NCI-H460 (cell line): ENCODE measurements at regions not wholly inside any gene's neighbourhood (a gene's known extent, or its start where the extent isn't known, plus 50 kb on each side); places are given as distances from the start of the nearest gene placed in this dataset.

Experiments used
- DNase-seq: peaks from one replicate; pipeline ENCODE4 v3.0.0-alpha.2; 2016; ENCODE audit warnings: low read depth; ENCODE audit errors: extremely low read depth

DNA sequence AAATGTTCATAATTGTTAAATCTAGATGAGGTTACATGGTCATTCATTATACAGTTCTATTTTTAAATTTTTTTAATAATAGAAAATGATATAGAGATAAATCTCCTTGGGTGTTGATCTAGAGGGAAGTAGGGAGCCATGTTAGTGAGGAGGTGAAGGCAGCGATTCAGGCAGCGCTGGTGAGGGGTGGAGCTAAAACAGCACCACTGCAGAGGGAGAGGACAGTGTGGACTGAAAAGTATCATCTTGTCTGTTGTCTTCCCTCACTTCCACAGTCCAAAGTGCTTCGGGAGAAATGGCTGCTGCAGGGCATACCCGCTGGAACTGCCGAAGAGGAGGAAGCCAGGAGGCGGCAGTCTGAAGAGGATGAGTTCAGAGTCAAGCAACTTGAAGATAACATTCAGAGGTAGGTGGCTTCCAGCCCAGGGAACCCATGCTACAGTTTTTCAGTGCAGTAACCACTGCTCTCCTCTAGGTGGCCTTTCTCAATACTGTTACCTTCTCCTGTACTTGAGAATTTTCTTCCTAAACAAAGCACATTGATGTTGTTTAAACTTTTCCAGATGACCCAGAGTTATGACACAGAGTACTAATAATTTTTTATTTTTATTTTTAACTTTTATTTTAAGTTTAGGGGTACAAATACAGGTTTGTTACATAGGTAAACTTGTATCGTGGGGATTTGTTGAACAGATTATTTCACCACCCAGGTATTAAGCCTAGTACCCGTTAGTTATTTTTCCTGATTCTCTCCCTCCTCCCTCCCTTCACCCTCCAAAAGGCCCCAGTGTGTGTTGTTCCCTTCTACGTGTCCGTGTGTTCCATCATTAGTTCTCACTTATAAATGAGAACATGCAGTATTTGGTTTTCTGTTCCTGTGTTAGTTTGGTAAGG, 100.5 kb downstream of the PALM2AKAP2 start:
- peak; percentile 21 for DNase-seq

DNA sequence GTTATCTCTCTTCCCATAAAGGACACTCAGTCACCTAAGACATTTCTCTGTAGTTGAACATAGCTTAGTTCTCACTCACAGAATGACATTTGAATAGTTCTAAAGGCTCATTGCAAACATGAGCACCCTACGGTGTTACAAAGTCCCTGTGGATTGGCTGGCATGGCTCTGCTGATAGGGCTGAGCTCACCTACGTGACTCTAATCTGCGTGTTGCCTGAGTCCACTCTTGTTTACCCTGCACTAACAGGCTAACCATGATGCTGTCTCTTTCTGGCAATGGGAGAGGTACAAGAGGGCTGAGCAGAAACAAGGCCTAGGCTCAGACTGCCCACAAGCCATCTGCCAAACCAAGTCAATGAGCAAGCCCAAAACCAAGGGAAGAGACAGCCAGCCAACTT, 103.6 kb downstream of the PALM2AKAP2 start:
- DNase-seq = no peak

DNA sequence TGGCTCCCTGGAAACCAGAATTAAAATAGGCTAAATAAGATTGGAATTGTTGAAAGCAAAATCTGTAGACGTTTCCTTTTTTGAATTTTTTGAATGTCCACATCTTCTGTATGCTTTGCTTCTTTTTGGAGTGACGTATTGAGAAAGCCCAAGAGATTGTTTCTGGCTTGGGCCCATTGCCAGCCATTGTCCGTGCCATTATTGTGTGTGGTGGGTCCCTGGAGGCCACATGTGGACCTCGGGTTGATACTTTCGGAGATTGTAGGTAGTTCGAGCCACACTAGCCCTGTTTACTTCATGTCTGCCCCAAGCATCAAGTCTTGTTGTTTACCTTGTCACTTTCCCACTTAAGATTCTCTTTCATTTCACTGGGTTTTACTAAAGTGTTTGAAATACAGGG, 106.0 kb downstream of the PALM2AKAP2 start:
- no peak for DNase-seq

DNA sequence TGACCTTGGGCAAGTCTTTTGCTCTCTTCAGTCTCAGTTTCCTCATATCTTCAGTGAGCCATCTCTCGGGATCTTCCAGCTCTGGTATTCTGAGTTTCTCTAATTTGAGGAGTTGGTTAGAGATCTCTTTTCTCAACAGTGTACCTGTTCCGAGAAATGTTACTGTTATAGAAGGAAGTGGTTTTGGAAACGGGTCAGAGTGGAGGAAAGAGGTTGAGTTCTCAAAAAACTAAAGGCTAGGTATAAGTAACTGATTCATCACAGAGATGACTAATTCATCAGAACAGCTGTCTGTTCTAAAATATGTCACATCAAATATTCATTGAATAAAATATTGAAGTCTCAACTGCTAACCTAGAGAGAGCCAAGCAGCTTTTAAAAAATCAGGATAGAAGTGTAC, 106.6 kb downstream of the PALM2AKAP2 start:
- no peak for DNase-seq

DNA sequence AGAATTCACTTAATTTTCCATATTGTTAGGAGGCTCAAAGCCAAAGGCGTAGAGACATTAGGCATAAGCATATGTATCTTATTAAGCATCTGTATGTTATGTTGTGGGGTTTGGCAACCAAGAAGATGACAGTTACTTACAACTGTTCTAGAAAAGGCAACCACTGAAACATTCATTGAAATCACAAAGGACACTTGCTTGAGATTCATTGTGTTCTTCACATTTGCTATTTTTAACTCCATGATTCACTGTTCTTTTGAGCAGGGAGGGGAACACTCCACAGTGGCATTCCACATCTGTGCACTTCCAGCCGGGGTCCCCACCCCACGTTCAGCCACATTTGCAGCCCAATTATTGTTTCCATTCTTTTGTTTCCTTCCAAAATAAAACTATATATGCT, 107.1 kb downstream of the PALM2AKAP2 start:
- no peak for DNase-seq

DNA sequence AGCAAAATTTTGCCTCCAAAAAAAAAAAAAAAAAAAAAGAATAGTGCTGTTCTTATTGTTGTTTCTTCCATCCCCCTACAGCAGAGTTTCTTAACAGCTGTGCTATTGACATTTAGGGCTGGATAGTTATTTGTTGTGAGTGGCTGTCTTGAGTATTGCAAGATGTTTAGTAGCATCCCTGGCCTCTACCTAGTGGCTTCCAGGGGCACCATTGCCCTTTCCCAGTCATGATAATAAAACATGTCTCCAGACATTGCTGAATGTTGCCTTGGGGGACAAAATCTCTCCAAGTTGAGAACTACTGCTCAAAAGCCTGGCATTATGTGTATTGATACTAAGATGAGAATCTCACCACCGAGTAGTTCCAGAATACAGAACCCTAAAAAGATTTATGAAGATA, 108.7 kb downstream of the PALM2AKAP2 start:
- DNase-seq = no peak

DNA sequence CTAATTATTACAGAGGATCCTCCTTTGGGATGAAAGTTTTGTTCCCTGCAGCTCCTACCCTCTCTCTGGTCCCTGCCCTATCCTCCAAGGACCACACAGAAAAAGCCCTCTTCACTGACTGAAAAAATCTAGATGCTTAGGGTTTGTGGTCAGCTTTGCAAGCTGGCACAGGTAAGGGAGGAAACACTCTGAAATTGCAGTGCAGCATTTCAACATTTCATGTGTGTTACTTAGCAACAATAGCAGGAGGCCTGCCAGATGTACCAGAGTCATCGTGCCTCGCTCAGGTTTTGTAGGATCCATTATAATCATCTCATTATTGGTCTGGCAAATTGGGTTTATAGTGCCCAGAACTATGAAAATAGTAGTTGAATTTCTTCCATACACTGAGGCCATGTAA, 109.5 kb downstream of the PALM2AKAP2 start:
- no peak for DNase-seq

DNA sequence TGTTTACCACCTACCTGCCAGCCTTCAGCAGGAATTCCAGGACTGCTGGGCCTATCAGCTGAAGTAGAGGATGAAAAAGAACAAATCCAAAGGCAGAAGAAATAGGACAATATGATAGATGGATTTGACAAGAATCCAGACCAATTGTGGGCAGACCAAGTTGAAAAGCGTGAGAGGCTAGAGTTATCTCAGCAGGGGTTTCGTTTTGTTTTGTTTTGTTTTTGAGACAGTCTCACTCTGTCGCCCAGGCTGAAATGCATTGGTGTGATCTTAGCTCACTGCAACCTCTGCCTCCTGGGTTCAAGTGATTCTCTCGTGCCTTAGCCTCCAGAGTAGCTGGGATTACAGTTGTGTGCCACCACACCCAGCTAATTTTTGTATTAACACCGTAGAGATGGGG, 113.2 kb downstream of the PALM2AKAP2 start:
- DNase-seq = no peak

DNA sequence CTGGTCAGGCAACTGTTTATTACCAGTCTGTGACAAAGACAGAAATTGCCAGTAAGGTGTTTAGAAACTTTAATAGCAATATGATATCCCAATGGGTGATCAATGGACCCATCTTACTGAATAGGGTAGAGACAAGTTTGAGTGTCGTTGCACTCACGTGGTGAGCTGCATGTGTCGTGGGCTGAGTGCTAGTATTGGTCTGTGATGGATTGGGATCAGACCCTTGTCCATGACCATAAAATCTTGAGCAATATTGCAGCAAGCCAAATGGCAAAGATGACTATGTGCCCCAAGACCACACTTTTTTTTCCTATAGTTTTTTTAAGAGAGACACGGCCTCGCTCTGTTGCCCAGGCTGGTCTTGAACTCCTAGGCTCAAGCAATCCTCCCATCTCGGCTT, 114.5 kb downstream of the PALM2AKAP2 start:
- DNase-seq = no peak

DNA sequence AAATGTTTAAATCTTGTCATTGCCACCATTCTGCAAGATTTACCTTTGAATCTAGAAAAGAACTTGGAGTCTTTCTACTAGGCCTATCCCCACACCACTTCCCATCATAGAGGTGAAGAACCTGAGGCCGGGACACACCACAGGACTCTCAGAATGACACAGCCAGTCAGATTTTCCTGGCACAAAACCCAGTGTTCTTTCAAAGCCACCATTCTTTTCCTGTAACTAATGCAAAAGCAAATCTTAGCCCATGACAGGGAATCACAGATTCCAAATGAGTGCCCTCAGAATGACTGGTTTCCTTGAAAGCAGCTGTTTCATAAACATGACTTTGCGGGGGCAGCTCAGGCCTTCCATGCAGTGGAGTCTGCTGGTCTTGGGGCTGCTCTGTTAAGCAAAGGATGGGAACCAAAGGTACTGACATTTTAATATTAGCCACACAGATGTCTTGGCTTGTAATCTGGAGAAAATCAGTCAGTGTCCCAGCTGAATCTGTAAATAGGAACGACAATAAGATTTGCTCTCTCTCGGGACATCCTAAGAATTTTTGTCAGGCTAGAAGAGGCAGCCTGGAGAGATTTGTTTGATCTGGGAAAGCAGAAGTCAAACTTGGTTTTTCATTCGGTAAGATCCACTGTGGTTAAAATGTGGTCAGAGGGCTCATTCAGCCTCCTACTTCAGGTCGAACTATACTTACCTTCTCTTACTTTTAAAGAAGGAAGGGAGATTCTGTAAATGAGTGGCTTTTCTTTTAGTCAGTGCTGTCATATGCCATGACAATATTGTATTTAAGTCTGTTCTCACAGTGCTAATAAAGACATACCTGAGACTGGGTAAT, 115.1 kb downstream of the PALM2AKAP2 start:
- no peak for DNase-seq

DNA sequence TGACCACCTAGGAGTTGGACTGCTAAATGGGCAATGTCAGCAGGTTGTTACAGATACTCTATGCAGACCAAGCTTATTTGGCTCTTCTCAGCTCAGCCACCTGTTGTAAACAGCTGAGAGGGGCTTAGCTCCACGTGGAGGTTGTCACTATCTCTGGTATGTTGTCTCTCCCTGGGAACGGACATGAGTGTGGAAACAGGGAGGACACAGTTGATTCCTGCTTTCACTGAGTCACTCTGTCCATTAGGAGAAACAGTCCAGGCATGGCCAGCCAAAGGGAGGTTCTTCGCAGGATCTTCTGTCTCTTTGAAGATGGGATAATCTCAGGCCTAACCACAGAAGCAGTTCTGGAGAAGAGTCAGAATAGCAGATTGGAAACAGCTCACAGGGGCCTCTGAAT, 121.2 kb downstream of the PALM2AKAP2 start:
- DNase-seq = no peak

DNA sequence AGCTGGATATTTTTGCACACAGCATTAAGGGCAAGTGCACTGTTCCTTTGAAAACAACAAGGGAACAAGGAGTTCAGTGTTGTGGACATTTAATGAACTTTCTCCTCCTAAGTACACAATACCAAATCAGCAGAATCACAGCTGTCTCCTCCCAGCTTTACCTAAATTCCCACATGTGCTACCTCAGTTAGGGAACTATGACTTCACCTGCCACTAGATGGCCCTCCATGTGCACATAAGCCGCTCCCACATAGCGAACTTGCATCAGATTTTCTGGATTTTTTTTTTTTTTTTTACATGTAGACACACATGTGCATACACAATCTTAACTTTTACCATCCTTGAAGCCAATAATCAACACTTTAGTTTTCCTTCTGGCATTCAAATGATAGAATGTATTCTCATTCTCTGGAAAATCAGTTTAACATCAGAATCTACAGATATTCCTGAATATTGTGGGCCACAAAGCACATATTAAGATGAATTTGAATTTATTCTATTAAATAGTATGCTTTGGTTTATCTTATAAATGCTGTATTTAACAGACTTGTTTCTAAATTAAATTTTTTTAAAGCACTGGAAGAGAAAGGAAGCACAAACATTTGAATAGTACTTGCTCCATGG, 123.6 kb downstream of the PALM2AKAP2 start:
- DNase-seq = peak; percentile 72

DNA sequence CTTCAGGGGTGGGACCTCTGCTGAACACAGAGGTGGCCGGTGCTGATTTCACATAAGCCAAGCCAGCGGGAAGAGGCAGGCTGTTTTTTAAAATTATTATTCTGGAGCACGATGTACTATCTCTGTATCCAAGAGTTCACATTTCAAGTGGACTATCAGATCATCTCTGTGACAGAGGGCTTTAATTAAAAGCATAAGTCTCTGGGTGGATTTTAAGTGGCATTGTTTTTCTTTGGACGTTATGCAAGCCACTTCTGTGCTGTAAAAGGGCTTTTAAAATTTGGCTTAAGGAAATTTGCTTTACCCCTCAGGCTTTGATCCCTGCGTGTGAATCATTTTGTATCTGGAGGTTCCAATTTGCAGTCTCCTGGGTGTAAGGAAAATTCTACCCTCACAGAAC, 124.7 kb downstream of the PALM2AKAP2 start:
- DNase-seq = no peak

DNA sequence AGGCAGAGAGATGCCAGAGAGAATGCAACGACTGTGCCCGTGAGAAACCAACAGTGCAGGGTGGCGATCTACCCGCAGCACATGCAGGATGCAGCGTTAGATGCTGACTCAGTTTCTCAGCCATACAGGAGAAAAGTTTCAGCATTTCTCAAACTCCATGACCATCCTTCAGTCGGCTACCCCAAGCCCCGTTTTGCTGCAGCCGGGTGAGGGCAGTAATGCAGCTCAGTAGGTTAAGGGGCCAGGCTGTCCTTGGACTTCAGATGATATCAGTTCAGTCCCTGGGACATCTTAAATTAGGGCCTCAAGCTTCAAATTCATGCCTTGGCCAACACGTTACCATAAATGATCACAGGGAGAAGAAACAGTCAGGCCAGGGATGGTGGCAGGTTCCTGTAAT, 125.5 kb downstream of the PALM2AKAP2 start:
- no peak for DNase-seq

DNA sequence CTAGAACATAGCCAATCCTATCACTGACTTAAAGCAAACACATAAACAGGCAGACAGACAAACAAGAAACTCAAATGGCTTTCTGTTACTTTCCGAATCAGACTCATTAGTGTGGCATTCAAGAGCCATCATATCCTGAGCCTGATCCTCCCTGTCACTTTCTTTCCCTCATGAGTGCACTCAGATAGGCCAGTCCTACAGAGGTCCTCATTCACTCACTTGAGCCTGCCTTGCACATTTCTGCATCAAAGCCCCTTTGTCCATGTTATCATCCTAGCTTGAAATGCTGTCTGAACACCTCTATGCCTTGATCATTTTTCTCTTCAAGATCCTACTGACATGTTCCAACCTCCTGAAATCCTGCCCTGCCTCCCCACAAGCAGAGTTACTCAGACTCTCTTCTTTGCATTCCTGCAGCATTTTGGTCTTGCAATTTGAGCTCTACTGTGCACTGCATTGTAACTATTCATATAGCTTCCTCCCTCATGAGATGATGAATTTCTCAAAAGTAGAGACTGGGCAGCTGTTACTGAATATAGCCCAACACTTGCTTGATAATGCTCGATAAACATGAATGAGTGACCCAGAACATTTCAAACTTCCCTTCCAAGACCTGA, 126.9 kb downstream of the PALM2AKAP2 start:
- no peak for DNase-seq

DNA sequence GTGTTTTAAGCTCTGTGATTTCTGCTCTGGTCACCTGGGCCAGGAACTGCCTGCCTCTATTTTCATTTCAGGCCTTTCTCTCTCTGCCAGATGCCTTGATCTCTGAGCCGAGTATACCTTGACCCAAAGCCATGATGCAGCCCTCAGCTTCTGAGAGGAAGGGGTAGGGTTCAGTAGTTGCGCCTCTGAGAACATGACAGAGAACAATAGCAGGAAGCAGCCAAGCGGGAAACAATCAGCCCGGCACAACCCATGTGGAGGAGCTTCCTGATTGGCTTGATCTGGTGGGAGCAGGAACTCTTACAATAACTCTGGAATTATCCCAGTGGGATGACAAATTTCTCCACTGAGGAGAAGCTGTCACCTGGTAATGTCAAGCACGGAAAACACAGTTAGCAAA, 127.4 kb downstream of the PALM2AKAP2 start:
- no peak for DNase-seq

DNA sequence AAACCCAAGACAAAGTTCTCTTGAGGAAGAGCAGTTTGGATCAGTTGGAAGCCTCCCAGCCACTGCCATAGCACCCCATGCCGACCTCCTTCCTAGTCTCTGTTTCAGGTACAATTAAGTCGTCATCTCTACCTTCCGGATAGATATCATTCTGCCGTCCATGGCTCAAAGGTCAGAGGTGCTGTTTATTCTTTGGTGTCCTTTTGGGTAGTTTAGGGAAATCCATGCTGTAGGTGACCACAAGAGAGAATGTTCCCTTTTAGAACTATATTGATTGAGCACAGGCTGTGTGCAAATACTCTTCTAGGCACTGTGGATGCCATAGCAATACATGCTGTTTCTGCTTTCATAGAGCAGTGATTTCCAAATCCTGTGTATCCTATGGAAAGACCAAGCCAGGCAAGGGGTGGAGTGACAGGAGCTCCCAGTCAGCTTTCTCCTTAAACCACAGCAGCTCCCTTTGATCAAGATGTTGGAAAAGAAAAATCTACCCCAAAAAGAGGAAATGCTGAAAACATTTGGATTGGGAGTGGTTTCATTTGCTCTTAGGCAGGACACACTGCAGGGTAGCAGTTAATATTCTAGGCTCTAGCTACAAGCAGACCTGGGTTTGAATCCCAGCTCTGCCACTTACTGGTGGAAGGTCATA, 127.9 kb downstream of the PALM2AKAP2 start:
- DNase-seq = no peak

DNA sequence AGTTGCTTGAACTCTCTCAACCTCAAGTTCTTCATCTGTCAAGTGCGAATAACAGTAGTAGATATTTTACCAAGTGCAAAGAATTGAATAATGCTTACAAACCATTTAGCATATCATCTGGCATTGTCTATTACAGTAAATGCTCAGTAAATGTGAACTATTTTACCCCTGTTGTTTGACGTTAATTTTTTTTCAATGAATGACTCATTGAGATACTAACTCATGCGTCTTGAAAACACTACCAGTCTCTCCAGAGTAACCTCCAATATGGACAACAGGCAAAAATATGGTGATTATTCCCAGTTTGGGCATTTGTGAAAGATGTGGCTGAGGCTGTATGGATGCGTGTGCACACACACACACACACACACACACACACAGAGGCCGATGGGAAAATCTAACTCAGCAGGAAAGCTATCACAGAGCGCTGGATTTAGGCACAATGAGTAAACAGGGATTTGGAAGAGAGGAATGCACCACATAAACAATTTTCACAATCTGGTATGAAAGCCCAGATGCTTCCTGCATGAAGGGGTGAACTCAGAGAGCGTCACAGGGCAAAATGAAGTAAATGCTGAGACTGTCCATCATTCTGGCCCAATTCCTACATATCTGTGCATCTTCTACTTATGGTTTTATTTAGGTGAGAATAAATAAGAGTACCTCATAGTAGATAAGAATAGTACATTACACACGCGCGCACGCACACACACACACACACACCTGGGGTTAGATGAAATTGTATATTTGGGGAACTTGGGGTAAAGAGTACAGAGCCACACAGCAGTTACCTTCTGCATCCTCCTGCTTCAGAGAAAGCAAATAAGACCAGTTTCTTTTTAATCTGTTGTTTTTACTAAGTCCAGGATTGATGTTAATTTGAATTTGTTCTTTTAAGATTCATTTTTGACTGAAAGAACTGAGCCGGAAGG, 128.7 kb downstream of the PALM2AKAP2 start:
- DNase-seq = no peak
